K562 (cell line): ENCODE measurements at regions not wholly inside any gene's neighbourhood (a gene's known extent, or its start where the extent isn't known, plus 50 kb on each side); places are given as distances from the start of the nearest gene placed in this dataset.

ENCODE experiments used
- ATAC-seq: fragments of 200-7000 bp; cut with Tn5 transposase; 3 replicates; pipeline ENCODE4 v1.9.1; 2020; ENCODE audit warnings: moderate library complexity
- BruUV-seq: library from RNA; stranded (reverse); fragments of 400-500 nt; replicated peaks from 2 replicates; lab custom pipeline; 2021; lab: Mats Ljungman, UMichigan
- CTCF ChIA-PET: fragments of 300-600 bp; formaldehyde crosslinking; extraction: SDS; loops from one replicate; lab custom pipeline; 2021; ENCODE audit warnings: low intra/inter-chr PET ratio; lab: Yijun Ruan, JAX
- POLR2A ChIA-PET: fragments of 300-600, 350-650 bp; sonication (Branson Sonifier 250); formaldehyde crosslinking; extraction: SDS; loops from one replicate; lab custom pipeline; 2021; ENCODE audit warnings: antibody characterized with exemption, inconsistent platforms; lab: Yijun Ruan, JAX
- DNase-seq, 4 experiments: peaks; one replicate each; pipeline versions ENCODE4 v3.0.0 to v3.0.0-alpha.2; 2011 to 2018; ENCODE audit warnings: low spot score in 3 of 4, mixed read lengths in 3 of 4; ENCODE audit errors: extremely low read depth in 1 of 4
- FAIRE-seq: peaks from 2 replicates; lab custom pipeline; 2011; peaks lifted over from hg19 to GRCh38; lab: Jason Lieb, UNC
- H2AFZ ChIP-seq: 2 replicates; pipeline ENCODE4 v1.6.0; 2011; ENCODE audit warnings: low read depth, low read length, control low read depth, inconsistent platforms
- H3K27ac ChIP-seq: fragments of 200-600 bp; 3 replicates; pipeline ENCODE4 v1.8.0; 2011; ENCODE audit warnings: low read depth, mild to moderate bottlenecking, control low read depth, inconsistent platforms, low read length, moderate library complexity, mixed read lengths; ENCODE audit errors: extremely low read depth
- H3K27me3 ChIP-seq, 2 experiments: fragments of 300-600 bp in 1 of 2; 2 replicates in 1 of 2; 3 replicates in 1 of 2; pipeline versions ENCODE4 v1.6.0 to v1.8.0; 2011; ENCODE audit warnings: inconsistent platforms in 2 of 2, low read length in 2 of 2, mild to moderate bottlenecking in 1 of 2, mixed read lengths in 1 of 2, moderate library complexity in 1 of 2; ENCODE audit not compliant: control insufficient read depth in 2 of 2, insufficient read depth in 2 of 2
- H3K36me3 ChIP-seq: fragments of 300-600 bp; 3 replicates; pipeline ENCODE4 v1.8.0; 2011; ENCODE audit warnings: mild to moderate bottlenecking, low read length, inconsistent platforms; ENCODE audit not compliant: control insufficient read depth, insufficient read depth
- H3K4me1 ChIP-seq, 2 experiments: fragments of 200-600 bp in 1 of 2; replicated peaks in 1 of 2; 2 replicates in 1 of 2; 3 replicates in 1 of 2; pipeline versions ENCODE4 v1.5.1 to v1.8.0; 2011; ENCODE audit warnings: inconsistent platforms in 2 of 2, low read length in 2 of 2, mild to moderate bottlenecking in 1 of 2, mixed read lengths in 1 of 2, moderate library complexity in 1 of 2; ENCODE audit not compliant: control insufficient read depth in 2 of 2, insufficient read depth in 2 of 2
- H3K4me2 ChIP-seq: 2 replicates; pipeline ENCODE4 v1.6.1; 2011; ENCODE audit warnings: low read length, control low read depth, inconsistent platforms, mixed read lengths; ENCODE audit not compliant: insufficient read depth
- H3K4me3 ChIP-seq: fragments of 200-600 bp; sonication (generic), shearing (Covaris generic); 2 replicates; pipeline ENCODE4 v1.5.1; 2016; ENCODE audit warnings: control low read depth, inconsistent platforms
- H3K79me2 ChIP-seq: fragments of 200-600 bp; 3 replicates; pipeline ENCODE4 v1.8.0; 2011; ENCODE audit warnings: low read length, inconsistent platforms; ENCODE audit not compliant: control insufficient read depth, insufficient read depth
- H3K9ac ChIP-seq, 2 experiments: 2 replicates each; pipeline versions ENCODE4 v1.6.0 to v1.6.1; 2011; ENCODE audit warnings: low read depth in 2 of 2, low read length in 2 of 2, control low read depth in 1 of 2, inconsistent platforms in 1 of 2, mild to moderate bottlenecking in 1 of 2, mixed read lengths in 1 of 2; ENCODE audit not compliant: insufficient read depth in 1 of 2
- H3K9me1 ChIP-seq: one replicate; pipeline ENCODE4 v1.6.0; 2011; ENCODE audit warnings: inconsistent platforms, mild to moderate bottlenecking, low read length, moderate library complexity; ENCODE audit not compliant: control insufficient read depth, insufficient read depth
- H3K9me3 ChIP-seq: replicated peaks from 2 replicates; pipeline ENCODE4 v1.5.1; 2011; ENCODE audit warnings: low read depth, low read length, inconsistent platforms; ENCODE audit not compliant: control insufficient read depth, insufficient read depth
- H4K20me1 ChIP-seq: replicated peaks from 2 replicates; pipeline ENCODE4 v1.6.1; 2011; ENCODE audit warnings: low read length, inconsistent platforms, mixed read lengths; ENCODE audit not compliant: control insufficient read depth, insufficient read depth
- BCOR ChIP-seq: fragments of 450-650 bp; IDR thresholded peaks from 2 replicates; pipeline ENCODE4 v1.6.1; 2016
- TSHZ1 ChIP-seq: fragments of 250-450 bp; sonication (Bioruptor Pico); IDR thresholded peaks from 2 replicates; pipeline ENCODE4 v1.4.0; 2020; ENCODE audit warnings: mild to moderate bottlenecking, moderate library complexity
- WGBS: fragments of 100-300 bp; shearing (Covaris generic); methylation state at CpG from one replicate; pipeline ENCODE4 v1.1.6; 2016; ENCODE audit warnings: low coverage, mixed read lengths; ENCODE audit not compliant: insufficient coverage; ENCODE audit errors: missing lambda C conversion rate; 5-methylcytosine and 5-hydroxymethylcytosine counted together
- in situ Hi-C: fragments of 300-500 bp; cut with MboI; formaldehyde crosslinking; loops from 4 replicates; pipeline ENCODE4 v1.15.0; 2018; ENCODE audit warnings: inconsistent platforms, mixed read lengths
- intact Hi-C: fragments of 100-400 bp; cut with micrococcal nuclease; formaldehyde crosslinking; loops from 2 replicates; pipeline ENCODE4 v1.14.2; 2022

DNA sequence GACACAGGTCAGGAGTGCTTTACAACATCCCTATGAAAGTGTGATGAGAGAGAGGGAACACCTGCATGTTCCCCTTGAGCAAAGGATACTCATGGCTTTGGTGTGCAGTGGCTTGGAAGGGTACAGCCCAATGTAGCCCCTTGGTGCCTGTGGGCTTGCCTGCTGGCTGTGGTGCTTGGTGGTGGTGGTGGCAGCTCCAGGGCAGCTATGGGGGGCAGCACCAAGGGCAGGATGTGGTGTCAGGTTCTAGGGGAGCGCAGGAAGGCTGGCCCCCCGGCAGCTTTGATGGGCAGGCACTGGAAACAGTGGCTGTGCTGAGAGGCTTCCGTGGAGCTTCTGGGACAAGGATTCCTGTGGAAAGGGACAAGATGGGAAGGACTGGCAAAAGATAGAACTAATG is 464.0 kb upstream of the ZMIZ1 start:
- intact Hi-C loops (no loop called here), in situ Hi-C loops (no loop called here)
- Histone ChIP-seq H3K4me1 (no peaks in the 10 kb centered on the region), H3K36me3 (no peaks in the 10 kb centered on the region), H3K9ac (no peak overlapping the region), H3K9me1 (no peaks in the 10 kb centered on the region), H3K79me2 (no peaks in the 10 kb centered on the region), H3K4me3 (no peak overlapping the region), H3K4me2 (no peak overlapping the region), H2AFZ (no peak overlapping the region), H4K20me1 (no peaks in the 10 kb centered on the region), H3K9me3 (no peaks in the 10 kb centered on the region), H3K27ac (no peak overlapping the region), H3K27me3 (peaks cover 0 to 26% of the 10 kb centered on the region in 2 experiments; a peak in 2 of 5 replicates)
- TF ChIP-seq TSHZ1 (CRISPR knock-in tag) (no peak), BCOR (no peak)
- ChIA-PET POLR2A (interaction anchor here (0.8 kb wide), 1 partner anchor 29 kb away, joined by 3 read pairs; no protein-coding TSS in a partner anchor), CTCF (no interaction called here)
- FAIRE-seq (no peak), DNase-seq (no peak), ATAC-seq (no peak)
- no TSS peak for BruUV-seq
- 3% methylated on average over 3 of the region's 3 CpGs for WGBS
